Stimulated activated naive CD4-positive, alpha-beta T cell treated with Interleukin-2 at 50 U/mL for 16 hours (primary cell): ENCODE measurements at regions not wholly inside any gene's neighbourhood (a gene's known extent, or its start where the extent isn't known, plus 50 kb on each side); places are given as distances from the start of the nearest gene placed in this dataset.

Source experiments
- DNase-seq: peaks from one replicate; lab custom pipeline; 2025; lab: John Stamatoyannopoulos, UW

GRCh38 chr9:134228649-134229048 is 64.3 kb upstream of the RNU6ATAC start:
- no peak for DNase-seq

GRCh38 chr9:134229466-134230091 is 65.2 kb upstream of the RNU6ATAC start:
- DNase-seq: no peak

GRCh38 chr9:134230092-134230941 is 66.0 kb upstream of the RNU6ATAC start:
- no peak for DNase-seq

- DNase-seq: no peak
These were observed 66.6 kb upstream of the RNU6ATAC start for GRCh38 chr9:134230942-134231325.

- DNase-seq: no peak
These were observed 67.0 kb upstream of the RNU6ATAC start for GRCh38 chr9:134231330-134231745.

GRCh38 chr9:134231767-134232166 is 67.4 kb upstream of the RNU6ATAC start:
- no peak for DNase-seq

- DNase-seq: no peak
These were observed 68.7 kb upstream of the RNU6ATAC start for GRCh38 chr9:134233022-134233421.

- DNase-seq: no peak
These were observed 69.8 kb upstream of the RNU6ATAC start for GRCh38 chr9:134234001-134234660.

GRCh38 chr9:134234687-134235359 is 70.5 kb upstream of the RNU6ATAC start:
- no peak for DNase-seq

- DNase-seq: no peak
These were observed 71.0 kb upstream of the RNU6ATAC start for GRCh38 chr9:134235366-134235765.

- DNase-seq: no peak
These were observed 71.6 kb upstream of the RNU6ATAC start for GRCh38 chr9:134236001-134236421.

- DNase-seq: no peak
These were observed 72.7 kb upstream of the RNU6ATAC start for GRCh38 chr9:134236935-134237629.

GRCh38 chr9:134237630-134238265 is 73.4 kb upstream of the RNU6ATAC start:
- no peak for DNase-seq

- no peak for DNase-seq
These were observed 75.0 kb upstream of the RNU6ATAC start for GRCh38 chr9:134239130-134239903.

- DNase-seq: no peak
These were observed 75.6 kb upstream of the RNU6ATAC start for GRCh38 chr9:134239939-134240338.

- DNase-seq: no peak
These were observed 76.0 kb upstream of the RNU6ATAC start for GRCh38 chr9:134240361-134240760.

- no peak for DNase-seq
These were observed 78.3 kb upstream of the RNU6ATAC start for GRCh38 chr9:134242706-134243105.

GRCh38 chr9:134243778-134244467 is 79.6 kb upstream of the RNU6ATAC start:
- peak; percentile 22 for DNase-seq

- DNase-seq: no peak
These were observed 80.8 kb upstream of the RNU6ATAC start for GRCh38 chr9:134245179-134245578.
